MM.1S (cell line): ENCODE measurements at regions not wholly inside any gene's neighbourhood (a gene's known extent, or its start where the extent isn't known, plus 50 kb on each side); places are given as distances from the start of the nearest gene placed in this dataset.

Experiments
- DNase-seq: peaks from one replicate; pipeline ENCODE4 v3.0.0-alpha.2; 2015
- H2AFZ ChIP-seq: fragments of 300-600 bp; sonication (generic); 2 replicates; pipeline ENCODE4 v1.6.0; 2016; ENCODE audit warnings: antibody characterized with exemption, low read length
- H3F3A ChIP-seq: fragments of 300-600 bp; sonication (generic); 2 replicates; pipeline ENCODE4 v1.6.1; 2016; ENCODE audit warnings: mild to moderate bottlenecking, antibody characterized with exemption, low read length, moderate library complexity, mixed read lengths; ENCODE audit not compliant: insufficient read depth
- H3K27ac ChIP-seq: fragments of 300-600 bp; sonication (generic); 2 replicates; pipeline ENCODE4 v1.5.1; 2016; ENCODE audit warnings: mild to moderate bottlenecking, low read length
- H3K27me3 ChIP-seq: fragments of 300-600 bp; sonication (generic); replicated peaks from 2 replicates; pipeline ENCODE4 v1.6.0; 2016; ENCODE audit warnings: low read length; ENCODE audit not compliant: insufficient read depth
- H3K36me3 ChIP-seq: fragments of 300-600 bp; sonication (generic); replicated peaks from 2 replicates; pipeline ENCODE4 v1.6.1; 2016; ENCODE audit warnings: mild to moderate bottlenecking, low read length, mixed read lengths; ENCODE audit not compliant: insufficient read depth
- H3K4me1 ChIP-seq: fragments of 300-600 bp; sonication (generic); 2 replicates; pipeline ENCODE4 v1.6.1; 2016; ENCODE audit warnings: low read length, mixed read lengths
- H3K4me2 ChIP-seq: fragments of 300-600 bp; sonication (generic); 2 replicates; pipeline ENCODE4 v1.6.0; 2016; ENCODE audit warnings: low read depth, low read length
- H3K4me3 ChIP-seq: fragments of 300-600 bp; sonication (generic); 2 replicates; pipeline ENCODE4 v1.5.1; 2016; ENCODE audit warnings: low read length, mixed read lengths
- H3K79me2 ChIP-seq: fragments of 300-600 bp; sonication (generic); 2 replicates; pipeline ENCODE4 v1.6.1; 2016; ENCODE audit warnings: mixed run types, low read length, mixed read lengths
- H3K9ac ChIP-seq: fragments of 300-600 bp; sonication (generic); 2 replicates; pipeline ENCODE4 v1.6.1; 2016; ENCODE audit warnings: low read length, mixed read lengths
- H3K9me2 ChIP-seq: fragments of 300-600 bp; sonication (generic); replicated peaks from 2 replicates; pipeline ENCODE4 v1.6.1; 2016; ENCODE audit warnings: mild to moderate bottlenecking, low read length, mixed read lengths; ENCODE audit not compliant: insufficient read depth
- H3K9me3 ChIP-seq: fragments of 300-600 bp; sonication (generic); replicated peaks from 2 replicates; pipeline ENCODE4 v1.6.1; 2016; ENCODE audit warnings: mild to moderate bottlenecking, low read length, mixed read lengths; ENCODE audit not compliant: insufficient read depth
- H4K20me1 ChIP-seq: fragments of 300-600 bp; sonication (generic); 2 replicates; pipeline ENCODE4 v1.6.1; 2016; ENCODE audit warnings: mild to moderate bottlenecking, low read length, moderate library complexity, mixed read lengths; ENCODE audit not compliant: insufficient read depth
- EZH2 ChIP-seq: fragments of 300-600 bp; sonication (generic); optimal IDR thresholded peaks from 2 replicates; pipeline ENCODE3; 2017; ENCODE audit warnings: low read depth, mild to moderate bottlenecking, antibody characterized with exemption, low read length, mixed read lengths
- EZH2phosphoT487 ChIP-seq: fragments of 300-600 bp; sonication (generic); IDR thresholded peaks from 2 replicates; pipeline ENCODE4 v1.6.1; 2018; ENCODE audit warnings: antibody characterized with exemption, low read length
- TF ChIP-seq, protein P1 (sequence below): fragments of 300-600 bp; sonication (generic); IDR thresholded peaks from 2 replicates; pipeline ENCODE4 v1.5.1; 2016; ENCODE audit warnings: antibody characterized with exemption, low read length, mixed read lengths

DNA sequence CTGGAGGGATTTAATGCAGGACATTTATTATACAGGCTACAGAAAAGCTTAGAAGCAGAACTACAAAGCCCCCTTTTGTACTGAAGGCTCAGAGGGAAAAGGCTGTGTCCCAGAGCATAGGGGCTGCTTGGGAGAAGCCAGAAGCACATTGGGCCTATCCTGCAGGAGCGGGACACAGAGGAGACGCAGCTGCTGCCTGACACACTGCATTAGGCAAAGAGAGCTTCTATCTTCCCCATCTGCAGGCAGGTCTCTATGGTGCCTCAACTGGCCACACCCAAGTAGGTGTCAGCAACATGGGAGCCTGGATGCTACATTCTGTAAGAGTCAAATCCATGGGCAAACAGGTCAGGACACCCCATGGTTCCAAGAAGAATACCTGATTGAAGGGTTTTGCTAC lies 595.9 kb downstream of the AJAP1 start:
- Histone ChIP-seq H3K9ac (no peak overlapping the region), H3K9me2 (no peaks in the 10 kb centered on the region), H2AFZ (no peak overlapping the region), H3F3A (no peaks in the 10 kb centered on the region), H3K79me2 (no peaks in the 10 kb centered on the region), H3K4me2 (no peak overlapping the region), H3K4me3 (no peak overlapping the region), H3K36me3 (no peaks in the 10 kb centered on the region), H3K9me3 (no peaks in the 10 kb centered on the region), H4K20me1 (no peaks in the 10 kb centered on the region), H3K27ac (no peak overlapping the region), H3K27me3 (peaks cover 53% of the 10 kb centered on the region), H3K4me1 (no peaks in the 10 kb centered on the region)
- DNase-seq, result no peak
- TF ChIP-seq EZH2phosphoT487 (no peak), EZH2 (no peak)
- TF ChIP-seq, protein P1, sequence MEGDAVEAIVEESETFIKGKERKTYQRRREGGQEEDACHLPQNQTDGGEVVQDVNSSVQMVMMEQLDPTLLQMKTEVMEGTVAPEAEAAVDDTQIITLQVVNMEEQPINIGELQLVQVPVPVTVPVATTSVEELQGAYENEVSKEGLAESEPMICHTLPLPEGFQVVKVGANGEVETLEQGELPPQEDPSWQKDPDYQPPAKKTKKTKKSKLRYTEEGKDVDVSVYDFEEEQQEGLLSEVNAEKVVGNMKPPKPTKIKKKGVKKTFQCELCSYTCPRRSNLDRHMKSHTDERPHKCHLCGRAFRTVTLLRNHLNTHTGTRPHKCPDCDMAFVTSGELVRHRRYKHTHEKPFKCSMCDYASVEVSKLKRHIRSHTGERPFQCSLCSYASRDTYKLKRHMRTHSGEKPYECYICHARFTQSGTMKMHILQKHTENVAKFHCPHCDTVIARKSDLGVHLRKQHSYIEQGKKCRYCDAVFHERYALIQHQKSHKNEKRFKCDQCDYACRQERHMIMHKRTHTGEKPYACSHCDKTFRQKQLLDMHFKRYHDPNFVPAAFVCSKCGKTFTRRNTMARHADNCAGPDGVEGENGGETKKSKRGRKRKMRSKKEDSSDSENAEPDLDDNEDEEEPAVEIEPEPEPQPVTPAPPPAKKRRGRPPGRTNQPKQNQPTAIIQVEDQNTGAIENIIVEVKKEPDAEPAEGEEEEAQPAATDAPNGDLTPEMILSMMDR, result no peak

DNA sequence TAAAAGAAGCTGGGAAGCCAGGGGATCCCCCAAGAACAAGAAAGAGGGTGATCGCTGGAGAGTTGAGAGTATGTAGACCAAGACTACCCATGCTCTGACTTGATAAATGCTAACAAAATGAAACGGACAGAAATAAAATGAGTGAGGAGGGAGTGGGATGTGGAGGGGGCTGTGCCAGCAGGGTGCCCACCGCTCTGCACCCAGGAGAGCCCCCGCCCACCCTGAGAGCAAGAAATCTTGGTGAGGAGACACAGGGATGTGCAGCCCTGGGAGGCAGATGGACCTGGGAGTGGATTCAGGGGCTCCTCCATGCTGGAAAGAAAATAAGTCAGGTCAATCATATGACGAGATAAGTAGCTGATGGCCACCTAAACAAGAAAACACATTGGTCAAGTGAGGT lies 590.9 kb downstream of the AJAP1 start:
- no peaks in the 10 kb centered on the region for H3K79me2 ChIP-seq
- no peak overlapping the region for H3K4me3 ChIP-seq

DNA sequence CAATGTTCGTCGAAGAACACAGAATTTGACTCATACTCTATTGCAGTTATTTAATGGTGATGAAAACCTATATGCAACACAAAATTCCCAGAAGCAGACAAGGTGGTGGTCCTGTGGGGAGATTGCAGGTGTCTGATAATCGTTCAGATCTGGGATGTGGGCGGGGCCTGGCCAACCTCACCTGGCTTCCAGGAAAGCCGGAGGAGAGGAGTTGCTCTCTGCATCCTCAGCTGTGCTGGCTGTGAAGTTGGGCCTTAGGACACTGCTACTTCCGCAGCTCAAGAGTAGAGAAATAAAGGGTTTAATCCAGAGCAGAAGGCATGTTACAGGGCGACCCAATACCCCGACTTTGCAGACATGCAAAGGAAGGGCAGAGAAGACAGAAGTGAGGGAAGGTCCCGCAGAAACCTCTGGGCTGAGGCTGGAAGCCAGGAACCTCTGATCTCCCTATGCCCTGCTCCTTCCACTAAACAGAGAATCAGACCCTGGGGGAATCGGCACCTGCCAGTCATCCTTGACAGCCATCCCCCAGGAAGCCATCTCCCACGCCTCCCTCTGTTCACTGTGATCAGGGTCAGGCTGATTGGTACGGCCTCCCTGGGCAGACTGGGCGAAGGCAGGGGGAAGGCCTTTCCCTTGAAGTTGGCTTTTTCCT lies 590.3 kb downstream of the AJAP1 start:
- Histone ChIP-seq H3F3A (no peaks in the 10 kb centered on the region), H2AFZ (no peak overlapping the region), H3K36me3 (no peaks in the 10 kb centered on the region), H3K9ac (no peak overlapping the region), H3K4me1 (no peaks in the 10 kb centered on the region), H3K4me3 (no peak overlapping the region), H3K9me3 (no peaks in the 10 kb centered on the region), H3K4me2 (no peak overlapping the region), H3K79me2 (no peaks in the 10 kb centered on the region), H3K27me3 (peaks cover 67% of the 10 kb centered on the region), H4K20me1 (no peaks in the 10 kb centered on the region), H3K27ac (no peak overlapping the region), H3K9me2 (no peaks in the 10 kb centered on the region)
- TF ChIP-seq EZH2phosphoT487 (no peak), EZH2 (no peak)
- TF ChIP-seq, protein P1, result no peak
- no peak for DNase-seq

More for the DNA sequence above, 590.9 kb downstream of the AJAP1 start:
- no peaks in the 10 kb centered on the region for H3K4me1 ChIP-seq
- no peak overlapping the region for H3K27ac ChIP-seq
- no peak overlapping the region for H2AFZ ChIP-seq
- TF ChIP-seq EZH2, result no peak
- TF ChIP-seq, protein P1, result no peak
- no peak for TF ChIP-seq EZH2phosphoT487
- H4K20me1 ChIP-seq, result no peaks in the 10 kb centered on the region
- no peaks in the 10 kb centered on the region for H3K9me2 ChIP-seq
- no peak for DNase-seq
- H3K27me3 ChIP-seq, result peaks cover 63% of the 10 kb centered on the region
- no peak overlapping the region for H3K9ac ChIP-seq
- H3K9me3 ChIP-seq, result no peaks in the 10 kb centered on the region
- H3K4me2 ChIP-seq, result no peak overlapping the region
- no peaks in the 10 kb centered on the region for H3K36me3 ChIP-seq
- H3F3A ChIP-seq, result no peaks in the 10 kb centered on the region
